ENCODE measurements at regions not wholly inside any gene's neighbourhood (a gene's known extent, or its start where the extent isn't known, plus 50 kb on each side); places are given as distances from the start of the nearest gene placed in this dataset.

DNA sequence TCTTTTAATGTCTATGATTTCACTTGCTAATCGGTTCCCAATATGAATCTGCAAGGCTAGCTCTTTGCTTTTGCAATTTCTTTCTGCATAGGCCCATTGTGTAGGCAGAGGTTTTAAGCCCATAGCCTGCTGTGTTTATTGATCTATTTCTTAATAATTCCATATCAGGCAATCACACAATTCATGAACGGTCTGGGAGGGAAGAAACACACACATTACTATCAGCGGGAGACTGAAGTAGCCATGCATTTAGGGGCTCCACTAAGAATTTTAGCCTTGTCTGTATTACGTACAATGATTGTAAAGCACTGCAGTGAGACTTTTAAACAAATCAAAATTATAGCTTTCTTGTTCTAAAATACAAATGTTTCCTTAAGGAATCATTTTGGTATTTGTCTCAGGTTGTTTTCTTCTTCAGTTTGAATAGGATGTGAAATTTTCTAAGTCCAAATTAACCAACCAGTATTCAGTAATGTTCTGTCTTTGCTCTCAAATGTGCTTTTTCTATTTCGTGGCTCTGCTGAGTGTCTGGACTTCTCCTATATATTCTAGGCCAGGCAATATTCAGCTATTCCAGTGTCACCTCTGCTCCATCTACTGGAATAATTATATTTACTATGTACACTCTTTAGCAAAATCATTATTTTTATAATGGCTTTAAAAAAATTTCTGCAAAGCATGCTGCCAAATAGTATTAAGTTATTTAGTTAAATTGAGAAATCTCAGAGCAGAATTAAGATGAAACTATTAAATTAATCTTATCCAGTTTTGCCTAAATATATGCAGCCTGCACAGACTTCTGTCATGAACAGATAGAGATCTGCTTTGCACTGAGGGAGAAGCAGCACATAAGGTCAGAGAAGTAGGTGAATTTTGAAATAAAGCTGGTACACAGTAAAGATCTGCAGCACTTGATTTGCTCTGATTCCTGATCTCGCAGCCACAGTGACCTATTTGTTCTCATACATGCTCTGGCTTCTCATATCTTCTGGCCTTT, 103.0 kb upstream of the NAALADL2 start:
- H3K4me1 Mint-ChIP-seq, result no peaks in the 10 kb centered on the region
- H3K9me3 Mint-ChIP-seq, result peaks cover 8% of the 10 kb centered on the region
- no peak overlapping the region for H3K27ac Mint-ChIP-seq
- H3K4me3 Mint-ChIP-seq, result no peak overlapping the region
- no peaks in the 10 kb centered on the region for H3K27me3 Mint-ChIP-seq (ENCODE audit: low read depth, poor library complexity)
- TF ChIP-seq, protein P1, sequence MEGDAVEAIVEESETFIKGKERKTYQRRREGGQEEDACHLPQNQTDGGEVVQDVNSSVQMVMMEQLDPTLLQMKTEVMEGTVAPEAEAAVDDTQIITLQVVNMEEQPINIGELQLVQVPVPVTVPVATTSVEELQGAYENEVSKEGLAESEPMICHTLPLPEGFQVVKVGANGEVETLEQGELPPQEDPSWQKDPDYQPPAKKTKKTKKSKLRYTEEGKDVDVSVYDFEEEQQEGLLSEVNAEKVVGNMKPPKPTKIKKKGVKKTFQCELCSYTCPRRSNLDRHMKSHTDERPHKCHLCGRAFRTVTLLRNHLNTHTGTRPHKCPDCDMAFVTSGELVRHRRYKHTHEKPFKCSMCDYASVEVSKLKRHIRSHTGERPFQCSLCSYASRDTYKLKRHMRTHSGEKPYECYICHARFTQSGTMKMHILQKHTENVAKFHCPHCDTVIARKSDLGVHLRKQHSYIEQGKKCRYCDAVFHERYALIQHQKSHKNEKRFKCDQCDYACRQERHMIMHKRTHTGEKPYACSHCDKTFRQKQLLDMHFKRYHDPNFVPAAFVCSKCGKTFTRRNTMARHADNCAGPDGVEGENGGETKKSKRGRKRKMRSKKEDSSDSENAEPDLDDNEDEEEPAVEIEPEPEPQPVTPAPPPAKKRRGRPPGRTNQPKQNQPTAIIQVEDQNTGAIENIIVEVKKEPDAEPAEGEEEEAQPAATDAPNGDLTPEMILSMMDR (IDR thresholded peaks at IDR 0.05), result no peak
- DNase-seq, result no peak
- no peaks in the 10 kb centered on the region for H3K36me3 Mint-ChIP-seq (ENCODE audit: low read depth)

DNA sequence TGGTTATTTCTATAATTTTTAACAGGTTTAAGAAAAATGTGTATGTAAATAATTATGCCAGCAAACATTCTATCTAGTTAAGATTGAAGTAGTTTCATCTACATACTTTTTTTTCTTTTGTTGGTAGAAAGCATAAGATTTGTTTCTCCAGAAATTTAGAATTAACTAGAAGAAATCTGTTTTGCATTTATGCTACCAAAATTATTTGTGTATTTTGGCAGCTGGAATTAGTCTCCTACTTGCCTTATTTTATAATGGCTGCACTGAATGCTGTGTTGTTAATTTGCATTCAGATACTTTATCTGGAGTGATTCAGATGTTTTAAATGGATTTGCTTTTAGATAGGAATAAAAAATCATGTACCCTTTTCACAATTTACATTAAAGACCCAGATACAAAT, 100.2 kb upstream of the NAALADL2 start:
- no peaks in the 10 kb centered on the region for H3K27me3 Mint-ChIP-seq (ENCODE audit: low read depth, poor library complexity)
- H3K27ac Mint-ChIP-seq, result no peak overlapping the region
- H3K4me3 Mint-ChIP-seq, result no peak overlapping the region
- H3K4me1 Mint-ChIP-seq, result no peaks in the 10 kb centered on the region
- no peaks in the 10 kb centered on the region for H3K36me3 Mint-ChIP-seq (ENCODE audit: low read depth)
- H3K9me3 Mint-ChIP-seq, result no peaks in the 10 kb centered on the region
- TF ChIP-seq, protein P1 (IDR thresholded peaks at IDR 0.05), result no peak
- no peak for DNase-seq

DNA sequence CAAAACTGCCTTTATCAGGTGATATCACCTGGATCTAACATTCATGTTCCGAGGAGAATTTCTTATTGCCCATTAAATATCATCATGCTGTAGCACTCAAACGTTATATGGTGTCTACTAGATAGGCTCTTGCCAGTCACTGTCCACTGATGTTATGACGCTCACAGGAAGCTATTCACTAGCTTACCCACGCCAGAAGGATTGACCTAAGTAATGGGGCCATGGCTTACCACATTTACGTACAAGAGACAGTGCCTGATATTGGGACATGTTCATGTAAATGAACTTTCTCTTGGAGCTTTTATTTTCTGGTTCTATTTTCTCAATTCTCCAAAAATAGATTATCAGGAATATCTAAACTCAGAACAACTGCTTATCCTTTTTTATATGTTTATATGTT, 91.7 kb upstream of the NAALADL2 start:
- Mint-ChIP-seq H3K27ac (no peak overlapping the region), H3K36me3 (ENCODE audit: low read depth) (no peaks in the 10 kb centered on the region), H3K9me3 (no peaks in the 10 kb centered on the region), H3K4me3 (no peak overlapping the region), H3K4me1 (no peaks in the 10 kb centered on the region), H3K27me3 (ENCODE audit: low read depth, poor library complexity) (no peaks in the 10 kb centered on the region)
- no peak for DNase-seq
- TF ChIP-seq, protein P1 (IDR thresholded peaks at IDR 0.05), result no peak

DNA sequence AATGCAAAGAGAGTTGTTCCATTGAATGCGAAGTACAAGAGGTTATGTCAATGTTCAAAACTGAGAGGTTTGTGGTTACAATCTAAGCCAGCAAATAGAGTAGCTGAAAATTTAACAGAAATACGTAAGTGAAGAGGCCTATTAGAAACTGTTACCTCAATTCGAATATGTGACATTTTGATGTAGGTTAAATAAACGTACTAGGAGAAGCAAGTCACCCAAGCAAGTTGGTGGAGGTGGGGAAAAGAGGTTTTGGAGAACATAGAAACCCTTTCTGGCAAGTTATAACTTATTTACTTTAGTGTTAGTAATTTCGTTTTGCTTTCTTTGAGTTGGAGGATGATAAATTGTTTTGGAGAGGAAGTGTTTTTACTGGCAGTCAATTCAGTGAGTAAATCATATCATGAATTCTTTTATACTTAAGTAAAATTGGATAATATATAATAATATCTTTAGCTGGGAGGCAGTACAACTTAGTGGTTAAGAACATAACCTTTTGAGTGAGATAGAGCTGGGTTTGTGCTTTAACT, 91.2 kb upstream of the NAALADL2 start:
- no peak overlapping the region for H3K27ac Mint-ChIP-seq
- H3K27me3 Mint-ChIP-seq (ENCODE audit: low read depth, poor library complexity), result no peaks in the 10 kb centered on the region
- no peak overlapping the region for H3K4me3 Mint-ChIP-seq
- no peaks in the 10 kb centered on the region for H3K4me1 Mint-ChIP-seq
- H3K9me3 Mint-ChIP-seq, result no peaks in the 10 kb centered on the region
- no peak for DNase-seq
- TF ChIP-seq, protein P1 (IDR thresholded peaks at IDR 0.05), result no peak
- no peaks in the 10 kb centered on the region for H3K36me3 Mint-ChIP-seq (ENCODE audit: low read depth)

DNA sequence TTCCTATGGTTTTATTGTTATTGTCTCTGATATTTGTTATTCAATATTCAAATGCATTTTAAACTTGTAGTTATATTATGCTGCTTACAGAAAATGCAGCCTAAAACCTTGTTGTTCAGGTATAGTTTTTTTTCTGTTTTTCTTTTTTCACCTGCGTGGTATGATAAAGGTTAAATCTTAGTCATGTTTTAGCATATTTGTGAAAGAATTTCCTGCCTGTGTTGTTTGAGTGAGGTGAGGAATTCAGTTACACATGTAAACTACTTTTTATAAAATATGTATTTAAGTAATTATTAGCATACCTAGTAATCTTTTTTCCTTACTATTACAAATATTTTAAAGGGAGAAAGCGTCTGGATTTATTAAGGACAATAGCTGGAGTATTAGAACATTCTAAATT, 90.0 kb upstream of the NAALADL2 start:
- Mint-ChIP-seq H3K9me3 (no peaks in the 10 kb centered on the region), H3K36me3 (ENCODE audit: low read depth) (no peaks in the 10 kb centered on the region), H3K4me3 (no peak overlapping the region), H3K27me3 (ENCODE audit: low read depth, poor library complexity) (no peaks in the 10 kb centered on the region), H3K4me1 (no peaks in the 10 kb centered on the region), H3K27ac (no peak overlapping the region)
- TF ChIP-seq, protein P1 (IDR thresholded peaks at IDR 0.05), result no peak
- DNase-seq, result no peak

Data from nephron progenitor cell (in vitro differentiated cells).